BJ (cell line): ENCODE measurements at regions not wholly inside any gene's neighbourhood (a gene's known extent, or its start where the extent isn't known, plus 50 kb on each side); places are given as distances from the start of the nearest gene placed in this dataset.
A peak's percentile ranks its signal among the peaks of the same experiment; 100 is the strongest.

Source experiments
- CTCF ChIA-PET: fragments of 350-600 bp; formaldehyde crosslinking; extraction: SDS; loops from one replicate; lab custom pipeline; 2021; ENCODE audit warnings: antibody characterized with exemption, inconsistent platforms; lab: Yijun Ruan, JAX
- POLR2A ChIA-PET: fragments of 300-600 bp; sonication (Branson Sonifier 250); formaldehyde crosslinking; extraction: SDS; loops from one replicate; lab custom pipeline; 2021; ENCODE audit warnings: antibody characterized with exemption; lab: Charles Lee
- DNase-seq: peaks from one replicate; pipeline ENCODE4 v3.0.0-alpha.2; 2011; ENCODE audit warnings: low read depth
- H3K27me3 ChIP-seq: 2 replicates; pipeline ENCODE4 v1.6.0; 2011; ENCODE audit warnings: low read length; ENCODE audit not compliant: control insufficient read depth, insufficient read depth
- H3K36me3 ChIP-seq: 2 replicates; pipeline ENCODE4 v1.5.1; 2011; ENCODE audit warnings: low read length; ENCODE audit not compliant: control insufficient read depth, insufficient read depth
- H3K4me3 ChIP-seq: 2 replicates; pipeline ENCODE4 v1.5.1; 2011; ENCODE audit warnings: low read depth, mild to moderate bottlenecking, control low read depth, low read length
- TF ChIP-seq, protein P1 (sequence below): IDR thresholded peaks from 2 replicates; pipeline ENCODE4 v1.5.1; 2011; ENCODE audit warnings: low read depth, mild to moderate bottlenecking, control low read depth, inconsistent platforms, low read length, moderate library complexity; ENCODE audit not compliant: insufficient read depth

DNA sequence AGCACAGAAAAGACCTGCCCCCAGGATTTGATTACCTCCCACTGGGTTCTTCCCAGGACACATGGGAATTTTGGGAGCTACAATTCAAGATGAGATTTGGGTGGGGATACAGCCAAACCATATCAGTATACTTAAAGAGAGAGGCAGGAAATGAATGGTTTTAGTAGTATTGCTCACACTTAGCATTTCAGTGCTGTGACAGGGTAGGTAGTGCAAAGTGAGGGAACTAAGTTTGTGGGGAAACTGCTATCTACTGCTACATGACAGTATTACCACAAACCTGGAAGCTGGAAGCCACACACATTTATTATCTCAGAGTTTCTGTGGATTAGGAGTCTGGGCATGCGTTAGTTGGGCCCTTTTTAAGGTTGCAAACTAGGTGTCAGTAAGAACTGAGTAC lies 450.7 kb downstream of the LPIN1 start:
- ChIA-PET POLR2A (no interaction called here), CTCF (no interaction called here)
- TF ChIP-seq, protein P1, sequence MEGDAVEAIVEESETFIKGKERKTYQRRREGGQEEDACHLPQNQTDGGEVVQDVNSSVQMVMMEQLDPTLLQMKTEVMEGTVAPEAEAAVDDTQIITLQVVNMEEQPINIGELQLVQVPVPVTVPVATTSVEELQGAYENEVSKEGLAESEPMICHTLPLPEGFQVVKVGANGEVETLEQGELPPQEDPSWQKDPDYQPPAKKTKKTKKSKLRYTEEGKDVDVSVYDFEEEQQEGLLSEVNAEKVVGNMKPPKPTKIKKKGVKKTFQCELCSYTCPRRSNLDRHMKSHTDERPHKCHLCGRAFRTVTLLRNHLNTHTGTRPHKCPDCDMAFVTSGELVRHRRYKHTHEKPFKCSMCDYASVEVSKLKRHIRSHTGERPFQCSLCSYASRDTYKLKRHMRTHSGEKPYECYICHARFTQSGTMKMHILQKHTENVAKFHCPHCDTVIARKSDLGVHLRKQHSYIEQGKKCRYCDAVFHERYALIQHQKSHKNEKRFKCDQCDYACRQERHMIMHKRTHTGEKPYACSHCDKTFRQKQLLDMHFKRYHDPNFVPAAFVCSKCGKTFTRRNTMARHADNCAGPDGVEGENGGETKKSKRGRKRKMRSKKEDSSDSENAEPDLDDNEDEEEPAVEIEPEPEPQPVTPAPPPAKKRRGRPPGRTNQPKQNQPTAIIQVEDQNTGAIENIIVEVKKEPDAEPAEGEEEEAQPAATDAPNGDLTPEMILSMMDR, result no peak
- Histone ChIP-seq H3K4me3 (no peak overlapping the region), H3K27me3 (no peaks in the 10 kb centered on the region; the same call in none of the 2 replicates), H3K36me3 (no peaks in the 10 kb centered on the region)
- no peak for DNase-seq

DNA sequence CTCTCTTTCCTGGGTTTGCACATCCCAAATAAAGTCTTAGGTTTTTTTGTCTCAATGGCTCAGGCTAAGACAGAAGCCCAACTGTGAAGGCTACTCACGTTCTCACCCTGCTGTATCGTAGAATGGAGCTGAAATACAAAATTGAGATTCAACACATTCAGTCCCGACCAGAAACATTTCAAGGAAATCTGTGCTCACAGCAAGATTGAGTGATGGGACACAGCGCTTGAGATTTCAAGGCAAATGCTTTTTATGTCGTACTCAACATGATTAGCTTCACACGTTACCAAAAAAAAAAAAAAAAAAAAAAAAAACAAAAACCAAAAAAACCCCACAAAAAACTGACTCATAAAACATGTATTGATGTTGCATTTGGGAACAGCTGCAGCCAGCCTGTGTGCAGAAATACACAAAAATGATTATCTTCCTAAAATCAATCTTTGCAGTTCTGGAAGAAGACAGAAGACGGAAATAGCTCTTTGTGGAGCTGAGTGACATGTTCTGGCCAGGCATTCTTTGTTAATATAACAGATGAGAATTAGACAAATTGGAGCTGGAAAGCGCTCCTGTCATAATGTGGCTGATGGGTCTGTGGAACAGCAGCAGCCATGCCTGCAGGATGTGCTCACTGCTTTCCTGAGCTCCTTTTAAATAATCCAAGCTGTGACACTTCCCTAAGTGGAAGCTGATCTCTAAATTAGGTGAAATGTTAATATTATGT lies 453.2 kb downstream of the LPIN1 start:
- CTCF ChIA-PET, result interaction anchor here (0.8 to 1.0 kb wide), 2 partner anchors 12 to 20 kb away, joined by 3 to 4 read pairs; no protein-coding TSS in a partner anchor

DNA sequence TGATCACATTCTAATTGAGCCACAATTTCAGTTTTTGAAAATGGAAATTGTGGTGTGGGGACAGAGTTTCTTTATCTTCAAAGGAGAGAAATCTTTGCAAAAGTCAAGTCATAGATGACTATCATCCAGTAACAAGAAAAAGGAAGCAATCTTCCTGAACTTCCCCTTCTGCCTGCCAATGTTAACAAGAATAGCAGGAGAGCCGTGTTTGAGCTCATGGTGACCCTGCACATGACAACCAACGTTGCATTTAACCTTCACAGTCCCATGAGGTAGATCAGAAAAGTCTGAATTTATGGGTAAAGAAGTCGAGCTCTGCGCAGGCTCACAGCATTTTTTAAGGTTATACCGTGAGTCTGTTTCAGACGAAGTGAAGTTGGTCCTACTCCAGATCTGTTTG lies 454.9 kb downstream of the LPIN1 start:
- POLR2A ChIA-PET, result no interaction called here
- no peak overlapping the region for H3K4me3 ChIP-seq
- no peaks in the 10 kb centered on the region for H3K36me3 ChIP-seq
- no peak for DNase-seq
- H3K27me3 ChIP-seq, result peaks cover 1% of the 10 kb centered on the region
- CTCF ChIA-PET, result no interaction called here
- TF ChIP-seq, protein P1, result no peak

More for the DNA sequence above, 453.2 kb downstream of the LPIN1 start:
- DNase-seq, result no peak
- POLR2A ChIA-PET, result interaction anchor here (0.6 kb wide), 1 partner anchor 44 kb away, joined by 5 read pairs; no protein-coding TSS in a partner anchor
- TF ChIP-seq, protein P1, result no peak
- Histone ChIP-seq H3K4me3 (no peak overlapping the region), H3K36me3 (no peaks in the 10 kb centered on the region), H3K27me3 (peaks cover 1% of the 10 kb centered on the region)

DNA sequence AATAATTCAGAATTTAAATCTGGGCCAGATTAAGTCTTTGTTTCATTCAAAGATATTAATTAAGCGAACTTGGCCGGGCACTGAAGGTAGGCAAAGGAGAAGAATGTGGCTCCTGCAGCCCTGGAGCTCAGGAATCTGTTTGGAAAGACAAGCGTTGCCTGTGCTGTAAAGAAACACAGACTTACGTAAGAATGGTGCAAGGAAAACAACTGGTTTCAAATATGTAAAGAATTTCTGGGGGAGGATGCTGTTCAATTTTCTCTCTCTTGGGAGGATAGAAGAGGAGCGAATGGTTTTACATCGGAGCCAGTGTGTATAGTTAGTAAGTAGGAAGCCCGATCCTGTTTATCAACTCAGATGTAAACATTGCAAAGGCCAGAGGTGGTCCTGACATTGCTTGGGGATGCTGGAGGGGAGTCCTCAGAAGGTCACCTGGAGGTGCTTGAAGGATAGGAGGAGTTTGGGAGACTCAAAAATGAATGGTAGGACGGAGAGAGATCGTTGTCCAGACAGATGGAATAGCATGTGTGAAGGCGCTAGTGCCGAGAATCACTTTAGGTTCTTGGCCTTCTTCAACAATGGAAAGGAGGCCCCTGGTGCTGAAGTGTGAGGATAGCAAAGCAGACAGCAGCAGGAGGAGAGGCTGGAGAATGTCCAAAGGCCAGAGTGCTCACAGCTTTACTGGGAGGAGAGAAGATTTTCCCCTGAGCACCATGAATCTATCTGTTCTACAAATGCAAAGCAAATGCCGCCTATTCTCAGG lies 456.1 kb downstream of the LPIN1 start:
- Histone ChIP-seq H3K36me3 (no peaks in the 10 kb centered on the region), H3K27me3 (peaks cover 1% of the 10 kb centered on the region), H3K4me3 (no peak overlapping the region)
- ChIA-PET POLR2A (interaction anchor here (0.7 kb wide), 1 partner anchor 178 kb away, joined by 5 read pairs; no protein-coding TSS in a partner anchor), CTCF (interaction anchor here (1.2 kb wide), 2 partner anchors 10 to 12 kb away, joined by 3 read pairs; no protein-coding TSS in a partner anchor)
- TF ChIP-seq, protein P1, result peak; percentile 23
- no peak for DNase-seq

DNA sequence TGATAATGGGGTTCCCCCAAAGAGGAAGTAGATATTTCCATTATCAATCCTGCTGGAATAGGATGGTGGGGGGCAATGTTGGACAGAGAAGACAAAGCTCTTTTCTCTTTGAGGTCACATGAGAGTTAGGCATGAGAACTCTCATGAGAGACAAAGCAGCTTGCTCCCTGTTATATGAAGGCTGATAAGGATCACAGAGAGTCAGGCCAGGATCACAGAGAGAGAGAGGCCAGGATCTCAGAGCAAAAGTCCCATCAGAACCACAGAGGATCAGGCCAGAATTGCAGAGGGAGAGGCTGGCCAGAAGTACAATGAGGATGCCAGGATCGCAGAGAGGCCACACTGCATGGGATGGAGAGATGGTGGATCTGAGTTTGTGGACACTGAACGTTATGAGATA lies 457.1 kb downstream of the LPIN1 start:
- ChIA-PET POLR2A (no interaction called here), CTCF (interaction anchor here (0.7 to 1.2 kb wide), 3 partner anchors 10 to 11 kb away, joined by 3 read pairs; no protein-coding TSS in a partner anchor)
- TF ChIP-seq, protein P1, result no peak

More for the DNA sequence above, 457.1 kb downstream of the LPIN1 start:
- DNase-seq, result no peak
- no peak overlapping the region for H3K4me3 ChIP-seq
- peaks cover 1% of the 10 kb centered on the region for H3K27me3 ChIP-seq
- H3K36me3 ChIP-seq, result no peaks in the 10 kb centered on the region
